K562 (cell line): ENCODE measurements at regions not wholly inside any gene's neighbourhood (a gene's known extent, or its start where the extent isn't known, plus 50 kb on each side); places are given as distances from the start of the nearest gene placed in this dataset.

Source experiments
- ATAC-seq: fragments of 200-7000 bp; cut with Tn5 transposase; 3 replicates; pipeline ENCODE4 v1.9.1; 2020; ENCODE audit warnings: moderate library complexity
- BruUV-seq: library from RNA; stranded (reverse); fragments of 400-500 nt; replicated peaks from 2 replicates; lab custom pipeline; 2021; lab: Mats Ljungman, UMichigan
- CTCF ChIA-PET: fragments of 300-600 bp; formaldehyde crosslinking; extraction: SDS; loops from one replicate; lab custom pipeline; 2021; ENCODE audit warnings: low intra/inter-chr PET ratio; lab: Yijun Ruan, JAX
- POLR2A ChIA-PET: fragments of 300-600, 350-650 bp; sonication (Branson Sonifier 250); formaldehyde crosslinking; extraction: SDS; loops from one replicate; lab custom pipeline; 2021; ENCODE audit warnings: antibody characterized with exemption, inconsistent platforms; lab: Yijun Ruan, JAX
- DNase-seq, 4 experiments: peaks; one replicate each; pipeline versions ENCODE4 v3.0.0 to v3.0.0-alpha.2; 2011 to 2018; ENCODE audit warnings: low spot score in 3 of 4, mixed read lengths in 3 of 4; ENCODE audit errors: extremely low read depth in 1 of 4
- FAIRE-seq: peaks from 2 replicates; lab custom pipeline; 2011; peaks lifted over from hg19 to GRCh38; lab: Jason Lieb, UNC
- H2AFZ ChIP-seq: 2 replicates; pipeline ENCODE4 v1.6.0; 2011; ENCODE audit warnings: low read depth, low read length, control low read depth, inconsistent platforms
- H3K27ac ChIP-seq: fragments of 200-600 bp; 3 replicates; pipeline ENCODE4 v1.8.0; 2011; ENCODE audit warnings: low read depth, mild to moderate bottlenecking, control low read depth, inconsistent platforms, low read length, moderate library complexity, mixed read lengths; ENCODE audit errors: extremely low read depth
- H3K27me3 ChIP-seq, 2 experiments: fragments of 300-600 bp in 1 of 2; 2 replicates in 1 of 2; 3 replicates in 1 of 2; pipeline versions ENCODE4 v1.6.0 to v1.8.0; 2011; ENCODE audit warnings: inconsistent platforms in 2 of 2, low read length in 2 of 2, mild to moderate bottlenecking in 1 of 2, mixed read lengths in 1 of 2, moderate library complexity in 1 of 2; ENCODE audit not compliant: control insufficient read depth in 2 of 2, insufficient read depth in 2 of 2
- H3K36me3 ChIP-seq: fragments of 300-600 bp; 3 replicates; pipeline ENCODE4 v1.8.0; 2011; ENCODE audit warnings: mild to moderate bottlenecking, low read length, inconsistent platforms; ENCODE audit not compliant: control insufficient read depth, insufficient read depth
- H3K4me1 ChIP-seq, 2 experiments: fragments of 200-600 bp in 1 of 2; replicated peaks in 1 of 2; 2 replicates in 1 of 2; 3 replicates in 1 of 2; pipeline versions ENCODE4 v1.5.1 to v1.8.0; 2011; ENCODE audit warnings: inconsistent platforms in 2 of 2, low read length in 2 of 2, mild to moderate bottlenecking in 1 of 2, mixed read lengths in 1 of 2, moderate library complexity in 1 of 2; ENCODE audit not compliant: control insufficient read depth in 2 of 2, insufficient read depth in 2 of 2
- H3K4me2 ChIP-seq: 2 replicates; pipeline ENCODE4 v1.6.1; 2011; ENCODE audit warnings: low read length, control low read depth, inconsistent platforms, mixed read lengths; ENCODE audit not compliant: insufficient read depth
- H3K4me3 ChIP-seq: fragments of 200-600 bp; sonication (generic), shearing (Covaris generic); 2 replicates; pipeline ENCODE4 v1.5.1; 2016; ENCODE audit warnings: control low read depth, inconsistent platforms
- H3K79me2 ChIP-seq: fragments of 200-600 bp; 3 replicates; pipeline ENCODE4 v1.8.0; 2011; ENCODE audit warnings: low read length, inconsistent platforms; ENCODE audit not compliant: control insufficient read depth, insufficient read depth
- H3K9ac ChIP-seq, 2 experiments: 2 replicates each; pipeline versions ENCODE4 v1.6.0 to v1.6.1; 2011; ENCODE audit warnings: low read depth in 2 of 2, low read length in 2 of 2, control low read depth in 1 of 2, inconsistent platforms in 1 of 2, mild to moderate bottlenecking in 1 of 2, mixed read lengths in 1 of 2; ENCODE audit not compliant: insufficient read depth in 1 of 2
- H3K9me1 ChIP-seq: one replicate; pipeline ENCODE4 v1.6.0; 2011; ENCODE audit warnings: inconsistent platforms, mild to moderate bottlenecking, low read length, moderate library complexity; ENCODE audit not compliant: control insufficient read depth, insufficient read depth
- H3K9me3 ChIP-seq: replicated peaks from 2 replicates; pipeline ENCODE4 v1.5.1; 2011; ENCODE audit warnings: low read depth, low read length, inconsistent platforms; ENCODE audit not compliant: control insufficient read depth, insufficient read depth
- H4K20me1 ChIP-seq: replicated peaks from 2 replicates; pipeline ENCODE4 v1.6.1; 2011; ENCODE audit warnings: low read length, inconsistent platforms, mixed read lengths; ENCODE audit not compliant: control insufficient read depth, insufficient read depth
- BRF1 ChIP-seq: IDR thresholded peaks from 3 replicates; pipeline ENCODE4 v1.6.1; 2011; ENCODE audit warnings: borderline replicate concordance, mild to moderate bottlenecking; ENCODE audit not compliant: insufficient read length; ENCODE audit errors: extremely low read depth
- CBFA2T3 ChIP-seq: fragments of 450-650 bp; IDR thresholded peaks from 2 replicates; pipeline ENCODE4 v1.6.1; 2017
- TFE3 ChIP-seq: fragments of 450-650 bp; formaldehyde crosslinking; IDR thresholded peaks from 2 replicates; pipeline ENCODE4 v1.4.0; 2020; ENCODE audit warnings: mild to moderate bottlenecking, mixed read lengths
- TSHZ1 ChIP-seq: fragments of 250-450 bp; sonication (Bioruptor Pico); IDR thresholded peaks from 2 replicates; pipeline ENCODE4 v1.4.0; 2020; ENCODE audit warnings: mild to moderate bottlenecking, moderate library complexity
- ZBTB33 ChIP-seq: sonication (generic); formaldehyde crosslinking; IDR thresholded peaks from 2 replicates; pipeline ENCODE4 v1.8.1; 2023; ENCODE audit warnings: mild to moderate bottlenecking, missing genetic modification reagents
- ZNF217 ChIP-seq: sonication (generic); formaldehyde crosslinking; IDR thresholded peaks from 2 replicates; pipeline ENCODE4 v1.8.0; 2022; ENCODE audit warnings: mild to moderate bottlenecking, missing genetic modification reagents
- WGBS: fragments of 100-300 bp; shearing (Covaris generic); methylation state at CpG from one replicate; pipeline ENCODE4 v1.1.6; 2016; ENCODE audit warnings: low coverage, mixed read lengths; ENCODE audit not compliant: insufficient coverage; ENCODE audit errors: missing lambda C conversion rate; 5-methylcytosine and 5-hydroxymethylcytosine counted together
- in situ Hi-C: fragments of 300-500 bp; cut with MboI; formaldehyde crosslinking; loops from 4 replicates; pipeline ENCODE4 v1.15.0; 2018; ENCODE audit warnings: inconsistent platforms, mixed read lengths
- intact Hi-C: fragments of 100-400 bp; cut with micrococcal nuclease; formaldehyde crosslinking; loops from 2 replicates; pipeline ENCODE4 v1.14.2; 2022

- TF ChIP-seq TSHZ1 (no peak), ZBTB33 (CRISPR knock-in tag) (no peak)
These were observed 67.5 kb upstream of the SLC38A11 start (continued) for GRCh38 chr2:165022781-165023180.

- POLR2A ChIA-PET, result interaction anchor here (0.6 kb wide), 1 partner anchor 265 kb away, joined by 4 read pairs; no protein-coding TSS in a partner anchor
- TF ChIP-seq ZNF217 (CRISPR knock-in tag), result no peak
- no peak for TF ChIP-seq CBFA2T3
- no peak for TF ChIP-seq BRF1
- no peak for TF ChIP-seq TFE3 (CRISPR knock-in tag)
These were observed 62.8 kb upstream of the SLC38A11 start for GRCh38 chr2:165017966-165018596.

More at GRCh38 chr2:165017966-165018596, 62.8 kb upstream of the SLC38A11 start:
- no peaks in the 10 kb centered on the region for H3K4me1 ChIP-seq
- BruUV-seq, result no TSS peak
- no peaks in the 10 kb centered on the region for H3K27me3 ChIP-seq
- DNase-seq (no peak), ATAC-seq (no peak), FAIRE-seq (no peak)
- no peaks in the 10 kb centered on the region for H3K9me3 ChIP-seq
- in situ Hi-C loops, result no loop called here
- H3K36me3 ChIP-seq, result no peaks in the 10 kb centered on the region
- intact Hi-C loops, result loop anchor here (5.0 kb wide), 1 partner anchor 184 kb away; the partner anchor contains the start of gene SCN3A
- H3K27ac ChIP-seq, result no peak overlapping the region
- CTCF ChIA-PET, result interaction anchor here (0.6 kb wide), 2 partner anchors 9 to 512 kb away, joined by 3 read pairs; no protein-coding TSS in a partner anchor
- H3K79me2 ChIP-seq, result no peaks in the 10 kb centered on the region
- no peaks in the 10 kb centered on the region for H3K9me1 ChIP-seq
- H3K4me3 ChIP-seq, result no peak overlapping the region
- H2AFZ ChIP-seq, result no peak overlapping the region
- no peak overlapping the region for H3K9ac ChIP-seq
- H3K4me2 ChIP-seq, result no peak overlapping the region
- no peaks in the 10 kb centered on the region for H4K20me1 ChIP-seq
- WGBS, result under 1% methylated on average over 8 of the region's 8 CpGs
